HG03280 (cell line): ENCODE measurements at regions not wholly inside any gene's neighbourhood (a gene's known extent, or its start where the extent isn't known, plus 50 kb on each side); places are given as distances from the start of the nearest gene placed in this dataset.

ENCODE experiments used
- ATAC-seq: cut with Tn5 transposase; IDR thresholded peaks from one replicate; pipeline ENCODE4 v1.9.1; 2021; ENCODE audit warnings: mild to moderate bottlenecking, moderate library complexity; ENCODE audit not compliant: unreplicated experiment

GRCh38 chrX:39456894-39457604, 640.7 kb downstream of the BCOR start:
- no peak for ATAC-seq

DNA sequence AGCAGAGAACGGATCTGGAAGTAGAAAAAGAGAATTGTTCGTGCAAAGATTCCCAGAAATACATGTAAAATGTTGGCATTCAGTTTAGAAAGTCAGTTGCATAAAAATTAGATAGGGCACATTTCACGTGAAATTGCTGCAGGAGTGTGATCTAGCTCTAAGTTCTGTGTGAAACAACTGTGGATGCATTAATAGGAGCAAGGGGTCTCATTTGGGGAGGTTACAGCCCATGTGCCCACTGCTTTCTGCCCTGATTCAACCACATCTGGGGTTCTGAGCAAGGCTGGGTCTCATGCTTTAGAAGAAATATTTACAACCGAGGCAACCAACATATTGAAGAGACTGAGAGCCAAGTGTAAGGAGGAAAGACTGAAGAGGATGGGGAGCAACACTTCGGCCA, 639.0 kb downstream of the BCOR start:
- no peak for ATAC-seq

DNA sequence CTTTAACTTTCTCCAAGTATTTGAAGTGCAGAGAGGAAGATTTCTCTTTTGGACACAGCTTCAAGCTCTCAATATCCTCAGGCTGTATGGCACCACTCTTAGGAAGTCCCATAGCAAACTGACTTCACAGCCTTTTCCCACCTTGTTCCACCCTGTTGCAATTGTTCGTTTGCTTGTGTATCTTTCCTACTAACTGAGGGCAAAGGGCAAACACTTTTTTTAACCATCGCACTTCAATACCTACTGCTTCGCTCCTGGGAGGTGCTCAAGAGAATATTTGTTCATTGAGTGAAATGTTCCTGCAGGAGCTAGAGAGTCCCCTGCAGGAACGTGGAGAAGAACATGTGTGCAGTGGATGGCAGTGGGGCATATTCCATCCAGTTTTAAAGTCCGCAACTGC, 638.6 kb downstream of the BCOR start:
- ATAC-seq: no peak

DNA sequence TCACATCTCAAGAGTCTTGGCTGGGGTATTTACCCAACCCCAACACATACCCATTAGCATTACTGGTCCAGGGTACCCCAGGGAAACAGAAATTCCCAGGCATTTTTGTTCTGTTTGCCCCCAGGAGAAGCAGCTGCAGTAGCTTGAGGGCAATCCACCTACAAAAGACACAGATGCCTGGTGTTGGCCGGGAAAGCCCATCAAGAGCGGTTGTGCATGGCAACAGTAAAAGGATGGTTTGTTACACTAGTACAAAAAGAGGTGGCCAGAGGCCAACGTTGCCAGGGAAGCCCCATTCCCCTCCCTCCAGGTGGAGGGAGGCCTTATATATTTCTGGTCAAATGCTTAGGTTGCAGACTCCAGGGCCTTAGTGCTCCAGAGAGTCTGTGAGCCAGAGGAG, 637.8 kb downstream of the BCOR start:
- ATAC-seq: no peak

DNA sequence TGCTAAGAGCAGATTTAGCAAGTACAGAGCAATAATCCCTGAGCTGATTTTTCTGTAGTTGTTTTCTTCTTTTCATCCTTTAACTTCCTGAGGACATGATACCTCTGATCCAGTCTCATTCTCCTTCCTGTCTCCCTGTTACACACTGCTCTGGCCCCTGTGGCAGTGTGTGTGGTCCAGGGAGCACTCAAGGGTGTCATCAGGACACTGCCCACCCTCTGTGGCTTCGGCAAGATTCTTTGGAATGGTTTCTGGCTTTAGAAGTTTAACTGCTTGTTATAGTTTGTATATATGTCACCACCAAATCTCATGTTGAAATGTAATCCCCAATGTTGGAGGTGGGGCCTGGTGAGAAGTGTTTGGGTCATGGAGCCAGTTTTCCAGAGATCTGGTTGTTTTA, 637.3 kb downstream of the BCOR start:
- ATAC-seq: no peak

DNA sequence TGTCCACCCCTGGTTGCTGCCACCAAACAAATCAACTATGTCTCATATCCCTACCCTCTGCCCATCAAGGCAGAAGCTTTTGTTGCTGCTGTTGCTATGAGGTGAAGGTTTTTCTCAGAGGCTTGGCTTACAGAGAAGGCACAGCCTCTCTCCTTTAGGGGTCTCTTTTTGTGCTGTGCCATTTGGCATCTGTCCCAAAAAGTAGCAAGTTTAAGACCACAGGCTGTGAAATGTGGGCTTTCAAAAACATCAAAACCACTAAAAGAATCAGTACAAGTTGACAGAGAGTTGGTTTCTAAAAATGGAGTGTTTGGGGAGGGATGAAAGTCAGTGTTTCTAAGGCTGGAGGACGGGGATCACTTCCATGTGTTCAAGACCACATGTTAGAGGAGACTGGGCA, 634.9 kb downstream of the BCOR start:
- no peak for ATAC-seq

DNA sequence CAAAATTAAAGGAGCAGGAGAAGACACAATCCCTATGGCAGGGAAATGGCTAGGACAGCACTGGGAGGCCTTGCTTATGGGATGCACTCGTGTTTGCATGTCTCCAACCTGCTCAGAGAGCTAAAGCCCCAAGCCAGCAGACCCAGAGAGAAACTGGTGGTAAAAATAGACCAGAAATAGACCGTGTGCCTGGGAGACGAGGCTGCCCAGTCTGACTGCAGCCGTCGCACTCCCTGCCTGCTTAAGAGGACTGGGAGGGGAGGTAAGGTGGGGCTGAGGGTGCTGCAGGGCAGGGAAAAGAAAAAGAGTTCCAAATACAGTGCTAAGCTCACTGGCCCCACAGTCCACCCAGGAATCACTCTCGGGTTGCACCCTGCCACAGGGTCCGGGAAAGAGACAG, 633.5 kb downstream of the BCOR start:
- ATAC-seq: no peak

DNA sequence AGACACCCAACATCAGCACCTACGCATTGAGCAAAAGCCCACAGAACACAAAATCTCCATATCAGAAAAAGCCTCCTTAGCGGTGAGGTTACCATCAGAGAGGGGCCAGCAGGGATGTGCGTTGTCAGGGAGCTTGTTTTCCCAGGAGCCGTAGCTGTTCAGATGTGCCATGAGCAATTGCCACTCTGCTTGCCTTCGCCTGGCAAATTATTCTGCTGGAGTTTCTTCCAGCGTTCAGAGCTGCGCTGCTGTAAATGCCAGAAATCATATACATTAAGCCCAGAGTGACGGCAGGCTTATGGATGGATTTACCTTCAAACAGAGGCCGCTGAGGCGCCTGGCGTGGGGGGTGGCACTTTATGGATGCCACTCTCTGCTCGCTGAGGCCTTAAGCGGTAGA, 632.3 kb downstream of the BCOR start:
- ATAC-seq: no peak

GRCh38 chrX:39465906-39466305, 631.9 kb downstream of the BCOR start:
- no peak for ATAC-seq

DNA sequence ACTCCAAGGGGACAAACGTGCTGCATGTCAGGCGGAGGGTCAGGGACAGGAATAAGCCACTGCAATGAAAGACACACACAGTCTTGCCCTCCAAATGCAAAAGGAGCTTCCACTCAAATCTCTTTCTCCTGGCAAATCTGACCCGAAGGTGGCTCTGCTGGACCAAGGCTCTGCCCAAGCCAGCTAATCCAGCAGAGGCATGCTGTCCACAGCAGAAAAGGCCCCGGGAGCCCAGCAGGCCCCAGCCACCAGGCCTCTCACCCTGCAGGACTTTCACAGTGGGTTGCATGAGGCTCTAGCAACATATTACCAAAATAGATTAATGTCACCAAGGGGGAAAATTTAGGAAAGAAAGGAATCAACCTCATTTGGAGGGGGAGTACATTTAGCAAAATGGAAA, 628.6 kb downstream of the BCOR start:
- no peak for ATAC-seq

- no peak for ATAC-seq
Observed at GRCh38 chrX:39470588-39471407, 627.0 kb downstream of the BCOR start.

DNA sequence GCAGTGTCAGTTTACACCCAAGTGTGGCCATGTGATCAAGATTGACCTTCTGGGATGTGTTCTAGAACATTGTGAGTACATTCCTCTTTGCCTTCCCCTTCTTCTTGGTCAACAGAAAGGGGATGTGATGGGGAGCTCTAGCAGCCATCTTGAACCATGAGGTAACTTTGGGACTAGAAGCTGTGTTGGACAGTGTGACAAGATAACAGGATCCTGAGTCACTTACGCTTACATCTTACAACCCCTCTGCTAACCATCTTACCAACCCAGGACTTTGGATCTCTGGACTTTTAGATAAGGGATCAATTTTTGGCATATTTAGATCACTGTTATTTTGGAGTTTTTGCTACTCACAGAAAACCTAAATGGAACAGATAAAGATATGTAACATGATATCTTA, 625.6 kb downstream of the BCOR start:
- no peak for ATAC-seq

DNA sequence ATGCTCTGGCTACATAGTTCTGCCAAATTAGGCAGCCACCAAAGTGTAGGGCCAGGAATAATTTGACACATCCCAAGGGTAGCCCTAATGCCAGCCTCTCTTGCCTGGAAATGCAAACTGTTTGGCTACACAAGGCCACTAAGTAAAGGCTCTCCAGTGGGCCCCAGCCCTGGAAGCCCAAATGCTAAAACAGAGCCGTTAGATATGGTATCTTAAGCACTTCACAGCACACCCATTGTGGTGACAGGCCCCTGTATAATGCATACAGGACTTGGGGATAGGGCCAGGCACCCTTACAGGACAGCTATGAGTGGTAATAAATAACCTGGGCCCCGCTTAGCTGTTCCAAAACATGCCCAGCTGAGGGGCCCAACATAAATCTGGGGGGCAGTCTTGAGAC, 623.9 kb downstream of the BCOR start:
- ATAC-seq: no peak

DNA sequence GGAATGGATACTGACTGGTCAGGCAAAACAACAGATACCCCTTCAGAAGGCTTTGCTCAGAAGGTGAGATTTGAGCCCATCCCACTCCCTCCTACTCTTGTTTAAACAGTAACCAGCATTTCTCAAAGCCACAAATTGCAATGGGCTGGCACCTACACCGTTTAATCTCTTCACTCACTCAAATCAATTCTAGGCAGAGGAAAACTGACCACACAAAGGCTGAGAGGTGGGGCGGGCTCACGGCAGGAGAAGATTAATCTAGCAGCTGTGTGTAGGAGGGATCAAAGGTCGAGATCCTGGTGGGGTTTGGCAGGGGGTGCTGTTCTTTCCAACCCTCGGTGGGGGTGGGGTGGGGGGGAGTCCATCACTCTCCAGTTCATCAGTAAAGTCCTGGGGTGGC, 622.4 kb downstream of the BCOR start:
- ATAC-seq: no peak

GRCh38 chrX:39476604-39477021, 621.1 kb downstream of the BCOR start:
- ATAC-seq: no peak

- ATAC-seq: no peak
Observed at GRCh38 chrX:39477031-39477761, 620.6 kb downstream of the BCOR start.

DNA sequence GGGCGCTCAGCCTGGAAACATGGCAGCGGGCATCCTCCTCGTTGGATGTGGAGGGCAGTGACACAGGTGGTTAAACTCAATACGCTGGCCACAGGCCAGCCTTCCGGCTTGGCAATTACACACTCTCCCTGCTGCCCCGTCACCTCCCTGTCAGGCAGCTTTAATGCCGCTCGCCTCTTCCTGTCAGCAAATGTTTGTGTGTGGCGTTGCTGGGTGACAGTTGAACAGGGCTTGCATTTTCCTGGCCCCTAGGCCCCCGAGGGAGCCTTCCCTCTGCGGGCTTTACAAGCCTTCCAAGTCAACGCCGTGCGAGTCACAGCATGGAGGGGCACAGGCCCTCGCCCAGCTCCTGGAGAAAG, 620.0 kb downstream of the BCOR start:
- no peak for ATAC-seq

DNA sequence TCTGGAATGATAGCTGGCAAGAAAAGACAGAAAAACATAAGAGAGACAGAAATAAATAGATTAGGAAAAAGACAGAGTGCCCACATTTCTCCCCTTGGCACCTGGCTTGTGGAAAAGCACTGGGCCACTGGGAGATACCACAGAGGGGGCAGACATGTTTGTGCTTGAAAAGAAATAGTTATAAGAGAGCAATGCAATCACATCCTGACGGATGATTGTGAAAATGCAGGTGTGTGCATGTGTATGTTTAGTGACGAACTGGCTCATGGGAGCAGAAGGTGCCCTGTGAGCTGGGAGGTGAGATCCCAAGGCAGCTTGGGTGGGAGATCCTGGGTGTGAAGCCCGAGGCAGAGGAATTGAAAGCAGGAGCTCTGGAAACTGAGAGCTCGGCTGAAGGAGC, 617.9 kb downstream of the BCOR start:
- ATAC-seq: no peak

GRCh38 chrX:39480963-39481362, 616.8 kb downstream of the BCOR start:
- no peak for ATAC-seq

DNA sequence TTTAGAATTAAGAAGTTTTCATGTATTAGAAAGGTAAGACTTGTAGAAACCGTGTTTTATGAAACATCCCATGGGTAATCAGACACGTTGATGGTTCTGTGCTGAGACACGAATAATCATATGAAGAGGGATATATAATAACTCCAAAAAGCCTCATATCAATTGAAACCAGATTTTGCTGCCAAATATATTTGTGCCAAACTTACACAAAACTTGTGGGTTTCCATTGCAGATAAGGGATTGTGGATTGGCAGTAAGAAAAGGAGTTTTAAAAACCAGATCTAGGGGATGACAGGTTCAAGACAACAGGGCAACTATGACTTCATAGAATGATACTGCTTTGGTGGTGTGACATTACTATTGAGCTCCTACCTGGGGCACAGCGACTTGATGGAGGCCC, 616.1 kb downstream of the BCOR start:
- no peak for ATAC-seq

- ATAC-seq: no peak
Observed at GRCh38 chrX:39484159-39485068, 613.3 kb downstream of the BCOR start.
